Transverse colon (tissue), 4 donors: ENCODE measurements at regions not wholly inside any gene's neighbourhood (a gene's known extent, or its start where the extent isn't known, plus 50 kb on each side); places are given as distances from the start of the nearest gene placed in this dataset.

Experiments
- DNase-seq: peaks from one replicate; pipeline ENCODE4 v3.0.0-alpha.2; 2019
- H3K27ac ChIP-seq, 4 donors: fragments of 200-600 bp; sonication (generic); 2 replicates each; pipeline ENCODE4 v1.5.1; 2016 to 2018; ENCODE audit warnings: inconsistent platforms in 4 of 4
- H3K27me3 ChIP-seq: fragments of 200-600 bp; sonication (generic); 2 replicates; pipeline ENCODE4 v1.5.1; 2017; ENCODE audit warnings: inconsistent platforms
- H3K36me3 ChIP-seq, 4 donors: fragments of 200-600 bp; sonication (generic); 2 replicates each; pipeline ENCODE4 v1.5.1; 2017 to 2019; ENCODE audit warnings: inconsistent platforms in 4 of 4
- H3K4me1 ChIP-seq, 4 donors: fragments of 200-600 bp; sonication (generic); 2 replicates each; pipeline ENCODE4 v1.5.1; 2017 to 2020; ENCODE audit warnings: inconsistent platforms in 4 of 4
- H3K4me3 ChIP-seq, 4 donors: fragments of 200-600 bp; sonication (generic); 1 replicate in 1 of 4; 2 replicates in 3 of 4; pipeline versions ENCODE4 v1.5.1 to v1.6.1; 2017 to 2019; ENCODE audit warnings: inconsistent platforms in 4 of 4
- H3K9me3 ChIP-seq, 2 donors: fragments of 200-600 bp; sonication (generic); 2 replicates each; pipeline ENCODE4 v1.5.1; 2017 to 2019; ENCODE audit warnings: inconsistent platforms in 2 of 2
- CTCF ChIP-seq, 5 experiments: fragments of 200-600 bp in 3 of 5; fragments of 450-650 bp in 2 of 5; sonication (generic) in 3 of 5; IDR thresholded peaks; 1 replicate in 2 of 5; 2 replicates in 3 of 5; pipeline ENCODE4 v1.5.1; 2016 to 2017; ENCODE audit warnings: antibody characterized with exemption in 5 of 5, inconsistent platforms in 3 of 5, mild to moderate bottlenecking in 2 of 5, moderate library complexity in 1 of 5
- EP300 ChIP-seq: sonication (generic); formaldehyde crosslinking; IDR thresholded peaks from one replicate; pipeline ENCODE4 v1.6.1; 2017; ENCODE audit warnings: antibody characterized with exemption, low read depth
- POLR2A ChIP-seq: fragments of 450-650 bp; IDR thresholded peaks from one replicate; pipeline ENCODE4 v1.6.1; 2016; ENCODE audit warnings: antibody characterized with exemption, mild to moderate bottlenecking, moderate library complexity
- POLR2AphosphoS5 ChIP-seq, 3 donors: sonication (generic); formaldehyde crosslinking; IDR thresholded peaks; one replicate each; pipeline ENCODE4 v1.6.1; 2016; ENCODE audit warnings: antibody characterized with exemption in 3 of 3
- WGBS, 2 donors: methylation state at CpG; one replicate each; pipeline ENCODE4 v1.1.5; 2018; ENCODE audit warnings: low coverage in 1 of 2; 5-methylcytosine and 5-hydroxymethylcytosine counted together
- in situ Hi-C, 4 donors: fragments of 200-750 bp; cut with MboI; loops; one replicate each; pipeline versions ENCODE4 v1.15.0 to v1.15.1; 2017; ENCODE audit warnings: low sequenced_read_pairs in 3 of 4, low pct_ligation_motif_present in 1 of 4, low pct_unique_long_range_greater_than_20kb in 1 of 4
- intact Hi-C: fragments of 100-400 bp; cut with DNase I; formaldehyde crosslinking; loops from one replicate; pipeline ENCODE4 v1.15.1; 2023; ENCODE audit warnings: low total_unique reads

- no peaks in the 10 kb centered on the region for H3K4me1 ChIP-seq
- intact Hi-C loops (no loop called here), in situ Hi-C loops (no loop called here)
- H3K4me3 ChIP-seq: no peak overlapping the region
- no peaks in the 10 kb centered on the region for H3K36me3 ChIP-seq
- H3K9me3 ChIP-seq: peaks cover under 1 to 6% of the 10 kb centered on the region in 2 donors
- no peak overlapping the region for H3K27ac ChIP-seq
- 71 to 85% methylated on average over 1 of the region's 1 CpG for WGBS, 2 donors
- no peaks in the 10 kb centered on the region for H3K27me3 ChIP-seq
- TF ChIP-seq CTCF (IDR thresholded peaks at IDR 0.05) (no peak), EP300 (no peak), POLR2AphosphoS5 (IDR thresholded peaks at IDR 0.05) (no peak), POLR2A (no peak)
- DNase-seq: no peak
Observed at GRCh38 chr13:76570510-76570971, 315.7 kb downstream of the KCTD12 start.

- no peak overlapping the region for H3K4me3 ChIP-seq
- no peak overlapping the region for H3K27ac ChIP-seq
- no peaks in the 10 kb centered on the region for H3K36me3 ChIP-seq
- no peaks in the 10 kb centered on the region for H3K27me3 ChIP-seq
- H3K4me1 ChIP-seq: no peaks in the 10 kb centered on the region
- no peak for TF ChIP-seq CTCF (IDR thresholded peaks at IDR 0.05)
- no peak for TF ChIP-seq POLR2AphosphoS5 (IDR thresholded peaks at IDR 0.05)
- no peak for TF ChIP-seq EP300
- TF ChIP-seq POLR2A: no peak
- 69% methylated on average over 1 of the region's 1 CpG; no CpG with 5 or more reads in 1 of the 2 donors for WGBS, 2 donors
- in situ Hi-C loops (no loop called here), intact Hi-C loops (no loop called here)
- no peaks in the 10 kb centered on the region for H3K9me3 ChIP-seq
- DNase-seq: no peak
Observed at GRCh38 chr13:76556627-76557026, 329.6 kb downstream of the KCTD12 start.

GRCh38 chr13:76552807-76553206, 333.4 kb downstream of the KCTD12 start:
- no peak overlapping the region for H3K4me3 ChIP-seq
- TF ChIP-seq POLR2AphosphoS5 (IDR thresholded peaks at IDR 0.05): no peak
- TF ChIP-seq EP300: no peak
- no peak for TF ChIP-seq CTCF (IDR thresholded peaks at IDR 0.05)
- no peak for DNase-seq
- H3K27me3 ChIP-seq: no peaks in the 10 kb centered on the region
- in situ Hi-C loops: no loop called here
- no peaks in the 10 kb centered on the region for H3K36me3 ChIP-seq
- 46 to 56% methylated on average over 1 of the region's 1 CpG for WGBS, 2 donors
- H3K4me1 ChIP-seq: no peaks in the 10 kb centered on the region
- intact Hi-C loops: no loop called here
- H3K27ac ChIP-seq: no peak overlapping the region
- no peaks in the 10 kb centered on the region for H3K9me3 ChIP-seq

- TF ChIP-seq CTCF (IDR thresholded peaks at IDR 0.05): no peak
- no peak for TF ChIP-seq POLR2A
- no peak for TF ChIP-seq EP300
- TF ChIP-seq POLR2AphosphoS5 (IDR thresholded peaks at IDR 0.05): no peak
- intact Hi-C loops (no loop called here), in situ Hi-C loops (no loop called here)
- WGBS, 2 donors: 64 to 68% methylated on average over 5 of the region's 5 CpGs
- H3K27me3 ChIP-seq: no peaks in the 10 kb centered on the region
- H3K4me1 ChIP-seq: no peaks in the 10 kb centered on the region
- H3K9me3 ChIP-seq: no peaks in the 10 kb centered on the region
- H3K4me3 ChIP-seq: no peak overlapping the region
- H3K27ac ChIP-seq: no peak overlapping the region
- no peak for DNase-seq
- no peaks in the 10 kb centered on the region for H3K36me3 ChIP-seq
Observed at GRCh38 chr13:76552041-76552772, 334.0 kb downstream of the KCTD12 start.
